WTC11 (cell line): ENCODE measurements at regions not wholly inside any gene's neighbourhood (a gene's known extent, or its start where the extent isn't known, plus 50 kb on each side); places are given as distances from the start of the nearest gene placed in this dataset.
A peak's percentile ranks its signal among the peaks of the same experiment; 100 is the strongest.

Experiments
- ATAC-seq: fragments of 200-7000 bp; cut with Tn5 transposase; 2 replicates; pipeline ENCODE4 v1.10.0; 2021; ENCODE audit warnings: mild to moderate bottlenecking, moderate library complexity
- CTCF ChIA-PET: fragments of 300-600 bp; sonication (Branson Sonifier 250); formaldehyde crosslinking; loops from one replicate; lab custom pipeline; 2021; ENCODE audit warnings: antibody characterized with exemption; lab: Charles Lee
- POLR2A ChIA-PET: fragments of 350-600 bp; sonication (Branson Sonifier 250); formaldehyde crosslinking; loops from one replicate; lab custom pipeline; 2021; ENCODE audit warnings: antibody characterized with exemption; lab: Charles Lee
- DNase-seq: peaks from one replicate; pipeline ENCODE4 v3.0.0; 2021; ENCODE audit warnings: low spot score
- H3K27ac Mint-ChIP-seq: 2 replicates; pipeline ENCODE4 v1.8.0; 2021; ENCODE audit warnings: mixed read lengths
- H3K27me3 Mint-ChIP-seq: 2 replicates; pipeline ENCODE4 v1.8.0; 2021; ENCODE audit warnings: low read depth, mild to moderate bottlenecking, moderate library complexity, mixed read lengths
- H3K36me3 Mint-ChIP-seq: 2 replicates; pipeline ENCODE4 v1.8.0; 2021; ENCODE audit warnings: mixed read lengths
- H3K4me1 Mint-ChIP-seq: 2 replicates; pipeline ENCODE4 v1.8.0; 2022; ENCODE audit warnings: mixed read lengths
- H3K4me3 Mint-ChIP-seq: 2 replicates; pipeline ENCODE4 v1.8.0; 2021; ENCODE audit warnings: mild to moderate bottlenecking, moderate library complexity, mixed read lengths
- H3K9me3 Mint-ChIP-seq: 2 replicates; pipeline ENCODE4 v1.8.0; 2021; ENCODE audit warnings: mixed read lengths
- CTCF ChIP-seq: fragments of 200-600 bp; IDR thresholded peaks from 2 replicates; pipeline ENCODE4 v1.8.0; 2022; ENCODE audit warnings: antibody characterized with exemption
- E2F5 ChIP-seq: sonication (generic); formaldehyde crosslinking; IDR thresholded peaks from 2 replicates; pipeline ENCODE4 v1.8.1; 2022; ENCODE audit warnings: mild to moderate bottlenecking, moderate library complexity, missing genetic modification reagents
- FOXP4 ChIP-seq: sonication (generic); formaldehyde crosslinking; IDR thresholded peaks from 2 replicates; pipeline ENCODE4 v1.8.0; 2022; ENCODE audit warnings: mild to moderate bottlenecking, missing genetic modification reagents
- GABPB1 ChIP-seq: sonication (generic); formaldehyde crosslinking; IDR thresholded peaks from 2 replicates; pipeline ENCODE4 v1.8.1; 2023; ENCODE audit warnings: mild to moderate bottlenecking, missing genetic modification reagents
- MXD4 ChIP-seq: fragments of 250-450 bp; sonication (Bioruptor Pico); IDR thresholded peaks from 2 replicates; pipeline ENCODE4 v1.8.0; 2021; ENCODE audit warnings: mild to moderate bottlenecking, moderate library complexity, borderline replicate concordance
- ZBTB21 ChIP-seq: sonication (generic); formaldehyde crosslinking; IDR thresholded peaks from 2 replicates; pipeline ENCODE4 v1.8.1; 2023; ENCODE audit warnings: mild to moderate bottlenecking, missing genetic modification reagents, borderline replicate concordance
- ZNF416 ChIP-seq: fragments of 250-450 bp; sonication (Bioruptor Pico); IDR thresholded peaks from 2 replicates; pipeline ENCODE4 v1.9.0; 2021; ENCODE audit warnings: mild to moderate bottlenecking, inconsistent platforms
- ZNF425 ChIP-seq: fragments of 250-450 bp; sonication (Bioruptor Pico); conservative IDR thresholded peaks from 2 replicates; pipeline ENCODE4 v1.9.0; 2021; ENCODE audit warnings: mild to moderate bottlenecking
- ZNF671 ChIP-seq: fragments of 250-450 bp; sonication (Bioruptor Pico); IDR thresholded peaks from 2 replicates; pipeline ENCODE4 v1.8.0; 2021; ENCODE audit warnings: mild to moderate bottlenecking
- TF ChIP-seq, protein P1 (sequence below): fragments of 250-450 bp; sonication (Bioruptor Pico); IDR thresholded peaks from 2 replicates; pipeline ENCODE4 v1.9.0; 2021; ENCODE audit warnings: mild to moderate bottlenecking
- TF ChIP-seq, protein P2 (sequence below): sonication (generic); formaldehyde crosslinking; IDR thresholded peaks from 2 replicates; pipeline ENCODE4 v1.8.1; 2023; ENCODE audit warnings: mild to moderate bottlenecking, missing genetic modification reagents, moderate library complexity
- TF ChIP-seq, protein P3 (sequence below): sonication (generic); formaldehyde crosslinking; IDR thresholded peaks from 2 replicates; pipeline ENCODE4 v1.8.0; 2023; ENCODE audit warnings: mild to moderate bottlenecking, missing genetic modification reagents
- TF ChIP-seq, protein P4 (sequence below): fragments of 250-450 bp; sonication (Bioruptor Pico); IDR thresholded peaks from 2 replicates; pipeline ENCODE4 v1.9.0; 2021; ENCODE audit warnings: mild to moderate bottlenecking, borderline replicate concordance
- TF ChIP-seq, protein P5 (sequence below): sonication (generic); formaldehyde crosslinking; IDR thresholded peaks from 2 replicates; pipeline ENCODE4 v1.8.1; 2022; ENCODE audit warnings: low read depth, missing genetic modification reagents, borderline replicate concordance

- TF ChIP-seq, protein P1, sequence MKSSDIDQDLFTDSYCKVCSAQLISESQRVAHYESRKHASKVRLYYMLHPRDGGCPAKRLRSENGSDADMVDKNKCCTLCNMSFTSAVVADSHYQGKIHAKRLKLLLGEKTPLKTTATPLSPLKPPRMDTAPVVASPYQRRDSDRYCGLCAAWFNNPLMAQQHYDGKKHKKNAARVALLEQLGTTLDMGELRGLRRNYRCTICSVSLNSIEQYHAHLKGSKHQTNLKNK (CRISPR knock-in tag), result no peak
- TF ChIP-seq, protein P2, sequence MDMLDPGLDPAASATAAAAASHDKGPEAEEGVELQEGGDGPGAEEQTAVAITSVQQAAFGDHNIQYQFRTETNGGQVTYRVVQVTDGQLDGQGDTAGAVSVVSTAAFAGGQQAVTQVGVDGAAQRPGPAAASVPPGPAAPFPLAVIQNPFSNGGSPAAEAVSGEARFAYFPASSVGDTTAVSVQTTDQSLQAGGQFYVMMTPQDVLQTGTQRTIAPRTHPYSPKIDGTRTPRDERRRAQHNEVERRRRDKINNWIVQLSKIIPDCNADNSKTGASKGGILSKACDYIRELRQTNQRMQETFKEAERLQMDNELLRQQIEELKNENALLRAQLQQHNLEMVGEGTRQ (CRISPR knock-in tag), result no peak
- TF ChIP-seq ZBTB21 (CRISPR knock-in tag) (no peak), E2F5 (CRISPR knock-in tag) (no peak), CTCF (no peak), MXD4 (CRISPR knock-in tag) (no peak), ZNF425 (CRISPR knock-in tag) (no peak), ZNF416 (CRISPR knock-in tag) (no peak)
These were observed 130.2 kb upstream of the SSTR4 start (continued) for GRCh38 chr20:22904905-22905304.

DNA sequence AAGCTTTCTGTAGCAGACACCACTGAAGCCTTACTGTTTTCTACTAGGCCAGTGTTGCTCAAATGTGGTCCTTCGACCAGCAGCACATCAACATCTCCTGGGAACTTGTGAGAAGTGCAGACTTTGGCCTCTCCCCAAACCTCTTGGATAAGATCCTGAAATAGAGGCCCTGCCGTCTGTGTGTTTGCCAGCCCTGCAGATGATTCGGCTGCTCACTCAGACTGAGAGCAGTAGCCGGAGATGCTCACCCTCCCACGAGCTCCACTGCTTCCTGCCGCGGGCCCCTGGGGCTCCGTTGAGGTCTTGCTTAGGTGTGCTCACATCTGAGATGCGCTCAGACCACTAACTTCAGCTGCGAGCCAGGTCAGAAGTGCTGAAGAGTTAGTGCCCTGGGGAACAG is 129.5 kb upstream of the SSTR4 start:
- peaks cover 5% of the 10 kb centered on the region; the same call in 1 of the 2 replicates for H3K4me1 Mint-ChIP-seq
- ChIA-PET CTCF (interaction anchor here (0.8 to 1.2 kb wide), 3 partner anchors 54 to 214 kb away, joined by 3 to 4 read pairs (median 3); no protein-coding TSS in a partner anchor), POLR2A (no interaction called here)
- no peak overlapping the region for H3K27ac Mint-ChIP-seq
- TF ChIP-seq, protein P3, sequence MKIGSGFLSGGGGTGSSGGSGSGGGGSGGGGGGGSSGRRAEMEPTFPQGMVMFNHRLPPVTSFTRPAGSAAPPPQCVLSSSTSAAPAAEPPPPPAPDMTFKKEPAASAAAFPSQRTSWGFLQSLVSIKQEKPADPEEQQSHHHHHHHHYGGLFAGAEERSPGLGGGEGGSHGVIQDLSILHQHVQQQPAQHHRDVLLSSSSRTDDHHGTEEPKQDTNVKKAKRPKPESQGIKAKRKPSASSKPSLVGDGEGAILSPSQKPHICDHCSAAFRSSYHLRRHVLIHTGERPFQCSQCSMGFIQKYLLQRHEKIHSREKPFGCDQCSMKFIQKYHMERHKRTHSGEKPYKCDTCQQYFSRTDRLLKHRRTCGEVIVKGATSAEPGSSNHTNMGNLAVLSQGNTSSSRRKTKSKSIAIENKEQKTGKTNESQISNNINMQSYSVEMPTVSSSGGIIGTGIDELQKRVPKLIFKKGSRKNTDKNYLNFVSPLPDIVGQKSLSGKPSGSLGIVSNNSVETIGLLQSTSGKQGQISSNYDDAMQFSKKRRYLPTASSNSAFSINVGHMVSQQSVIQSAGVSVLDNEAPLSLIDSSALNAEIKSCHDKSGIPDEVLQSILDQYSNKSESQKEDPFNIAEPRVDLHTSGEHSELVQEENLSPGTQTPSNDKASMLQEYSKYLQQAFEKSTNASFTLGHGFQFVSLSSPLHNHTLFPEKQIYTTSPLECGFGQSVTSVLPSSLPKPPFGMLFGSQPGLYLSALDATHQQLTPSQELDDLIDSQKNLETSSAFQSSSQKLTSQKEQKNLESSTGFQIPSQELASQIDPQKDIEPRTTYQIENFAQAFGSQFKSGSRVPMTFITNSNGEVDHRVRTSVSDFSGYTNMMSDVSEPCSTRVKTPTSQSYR (CRISPR knock-in tag), result no peak
- no peak for TF ChIP-seq MXD4 (CRISPR knock-in tag)
- no peak overlapping the region for H3K4me3 Mint-ChIP-seq
- H3K27me3 Mint-ChIP-seq, result no peaks in the 10 kb centered on the region
- no peak for ATAC-seq
- H3K36me3 Mint-ChIP-seq, result no peaks in the 10 kb centered on the region
- peaks cover 21% of the 10 kb centered on the region for H3K9me3 Mint-ChIP-seq
- no peak for DNase-seq

DNA sequence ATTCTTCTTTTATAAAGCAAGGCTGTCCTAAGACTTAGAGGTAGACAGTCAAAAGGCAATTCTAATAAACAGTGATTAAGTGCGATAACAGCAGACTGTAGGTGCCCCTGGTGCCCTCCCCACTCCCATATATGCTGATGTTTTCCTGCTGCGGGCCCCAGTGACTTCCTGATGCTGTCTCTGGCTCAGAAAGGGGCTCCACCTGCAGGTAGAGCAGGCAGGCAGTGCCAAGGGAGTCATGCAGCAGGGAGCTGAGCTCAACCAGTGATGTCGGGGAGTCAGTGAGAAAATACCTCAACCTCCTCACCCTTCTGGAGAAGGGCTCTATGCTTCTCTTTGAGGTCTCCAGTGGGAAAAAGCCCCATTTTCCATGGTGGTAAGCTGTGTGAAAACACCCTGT is 126.7 kb upstream of the SSTR4 start:
- CTCF ChIA-PET, result interaction anchor here (0.6 to 2.8 kb wide), 10 partner anchors 10 to 401 kb away, joined by 3 to 18 read pairs (median 6); no protein-coding TSS in a partner anchor
- POLR2A ChIA-PET, result interaction anchor here (0.6 kb wide), 1 partner anchor 203 kb away, joined by 4 read pairs; no protein-coding TSS in a partner anchor
- Mint-ChIP-seq H3K9me3 (peaks cover 9% of the 10 kb centered on the region), H3K27me3 (no peaks in the 10 kb centered on the region), H3K4me3 (no peak overlapping the region), H3K4me1 (peaks cover 5% of the 10 kb centered on the region; the same call in 1 of the 2 replicates), H3K36me3 (peaks cover 8% of the 10 kb centered on the region; the same call in 1 of the 2 replicates), H3K27ac (no peak overlapping the region)
- TF ChIP-seq ZNF671 (CRISPR knock-in tag) (no peak), FOXP4 (no peak), GABPB1 (CRISPR knock-in tag) (no peak)
- TF ChIP-seq, protein P4, sequence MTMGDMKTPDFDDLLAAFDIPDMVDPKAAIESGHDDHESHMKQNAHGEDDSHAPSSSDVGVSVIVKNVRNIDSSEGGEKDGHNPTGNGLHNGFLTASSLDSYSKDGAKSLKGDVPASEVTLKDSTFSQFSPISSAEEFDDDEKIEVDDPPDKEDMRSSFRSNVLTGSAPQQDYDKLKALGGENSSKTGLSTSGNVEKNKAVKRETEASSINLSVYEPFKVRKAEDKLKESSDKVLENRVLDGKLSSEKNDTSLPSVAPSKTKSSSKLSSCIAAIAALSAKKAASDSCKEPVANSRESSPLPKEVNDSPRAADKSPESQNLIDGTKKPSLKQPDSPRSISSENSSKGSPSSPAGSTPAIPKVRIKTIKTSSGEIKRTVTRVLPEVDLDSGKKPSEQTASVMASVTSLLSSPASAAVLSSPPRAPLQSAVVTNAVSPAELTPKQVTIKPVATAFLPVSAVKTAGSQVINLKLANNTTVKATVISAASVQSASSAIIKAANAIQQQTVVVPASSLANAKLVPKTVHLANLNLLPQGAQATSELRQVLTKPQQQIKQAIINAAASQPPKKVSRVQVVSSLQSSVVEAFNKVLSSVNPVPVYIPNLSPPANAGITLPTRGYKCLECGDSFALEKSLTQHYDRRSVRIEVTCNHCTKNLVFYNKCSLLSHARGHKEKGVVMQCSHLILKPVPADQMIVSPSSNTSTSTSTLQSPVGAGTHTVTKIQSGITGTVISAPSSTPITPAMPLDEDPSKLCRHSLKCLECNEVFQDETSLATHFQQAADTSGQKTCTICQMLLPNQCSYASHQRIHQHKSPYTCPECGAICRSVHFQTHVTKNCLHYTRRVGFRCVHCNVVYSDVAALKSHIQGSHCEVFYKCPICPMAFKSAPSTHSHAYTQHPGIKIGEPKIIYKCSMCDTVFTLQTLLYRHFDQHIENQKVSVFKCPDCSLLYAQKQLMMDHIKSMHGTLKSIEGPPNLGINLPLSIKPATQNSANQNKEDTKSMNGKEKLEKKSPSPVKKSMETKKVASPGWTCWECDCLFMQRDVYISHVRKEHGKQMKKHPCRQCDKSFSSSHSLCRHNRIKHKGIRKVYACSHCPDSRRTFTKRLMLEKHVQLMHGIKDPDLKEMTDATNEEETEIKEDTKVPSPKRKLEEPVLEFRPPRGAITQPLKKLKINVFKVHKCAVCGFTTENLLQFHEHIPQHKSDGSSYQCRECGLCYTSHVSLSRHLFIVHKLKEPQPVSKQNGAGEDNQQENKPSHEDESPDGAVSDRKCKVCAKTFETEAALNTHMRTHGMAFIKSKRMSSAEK (CRISPR knock-in tag), result no peak
- TF ChIP-seq, protein P5, sequence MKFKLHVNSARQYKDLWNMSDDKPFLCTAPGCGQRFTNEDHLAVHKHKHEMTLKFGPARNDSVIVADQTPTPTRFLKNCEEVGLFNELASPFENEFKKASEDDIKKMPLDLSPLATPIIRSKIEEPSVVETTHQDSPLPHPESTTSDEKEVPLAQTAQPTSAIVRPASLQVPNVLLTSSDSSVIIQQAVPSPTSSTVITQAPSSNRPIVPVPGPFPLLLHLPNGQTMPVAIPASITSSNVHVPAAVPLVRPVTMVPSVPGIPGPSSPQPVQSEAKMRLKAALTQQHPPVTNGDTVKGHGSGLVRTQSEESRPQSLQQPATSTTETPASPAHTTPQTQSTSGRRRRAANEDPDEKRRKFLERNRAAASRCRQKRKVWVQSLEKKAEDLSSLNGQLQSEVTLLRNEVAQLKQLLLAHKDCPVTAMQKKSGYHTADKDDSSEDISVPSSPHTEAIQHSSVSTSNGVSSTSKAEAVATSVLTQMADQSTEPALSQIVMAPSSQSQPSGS (CRISPR knock-in tag), result no peak
- DNase-seq (peak; percentile 17), ATAC-seq (peak; percentile 80)
